GM10266 (cell line): ENCODE measurements at regions not wholly inside any gene's neighbourhood (a gene's known extent, or its start where the extent isn't known, plus 50 kb on each side); places are given as distances from the start of the nearest gene placed in this dataset.

Experiments used
- DNase-seq: peaks from one replicate; pipeline ENCODE4 v3.0.0; 2012; ENCODE audit errors: extremely low spot score
- CTCF ChIP-seq: IDR thresholded peaks from 2 replicates; pipeline ENCODE4 v1.5.1; 2012; ENCODE audit warnings: mild to moderate bottlenecking, low read depth; ENCODE audit not compliant: control insufficient read depth, insufficient read depth; ENCODE audit errors: missing control alignments

DNA sequence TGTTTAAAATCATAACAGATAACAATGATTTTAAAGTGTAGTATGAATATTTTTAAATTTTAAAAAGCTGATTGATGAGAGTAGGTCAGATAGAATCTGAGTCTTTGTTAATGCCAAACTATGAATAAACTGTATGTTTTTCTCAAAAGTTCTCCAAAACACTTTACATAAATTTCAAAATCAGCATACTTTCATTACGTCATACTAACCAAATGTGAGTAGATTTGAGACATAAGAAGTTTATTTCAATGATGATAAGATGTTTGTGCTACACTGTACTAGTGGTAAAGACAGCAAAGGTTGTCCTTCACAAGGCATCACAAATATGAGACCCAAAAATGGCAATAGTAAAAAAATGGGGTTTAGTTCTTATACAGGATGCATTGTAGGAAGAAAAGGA is 1342.9 kb downstream of the SI start:
- DNase-seq: no peak
- no peak for TF ChIP-seq CTCF

- DNase-seq: no peak
- no peak for TF ChIP-seq CTCF
Measured at GRCh38 chr3:163730684-163731083, 1347.6 kb downstream of the SI start.

DNA sequence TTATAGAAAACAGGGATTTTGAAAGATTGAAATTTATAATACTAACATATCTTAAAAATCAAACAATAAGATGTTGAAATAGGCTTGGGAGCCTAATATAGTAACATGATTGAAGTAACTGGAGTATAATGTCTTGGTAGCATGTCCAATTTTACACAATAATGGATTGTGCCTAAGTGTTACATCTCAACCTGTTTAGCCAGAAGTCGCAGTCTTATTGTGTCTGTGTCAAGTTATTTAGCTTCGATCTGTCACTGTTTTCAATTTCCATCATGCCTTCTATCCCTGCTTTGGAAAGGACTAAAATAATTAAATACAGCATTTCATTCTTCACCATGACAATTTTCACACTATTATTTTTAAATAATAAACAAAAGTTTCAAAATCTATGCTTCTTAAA is 1352.2 kb downstream of the SI start:
- DNase-seq: no peak
- no peak for TF ChIP-seq CTCF

DNA sequence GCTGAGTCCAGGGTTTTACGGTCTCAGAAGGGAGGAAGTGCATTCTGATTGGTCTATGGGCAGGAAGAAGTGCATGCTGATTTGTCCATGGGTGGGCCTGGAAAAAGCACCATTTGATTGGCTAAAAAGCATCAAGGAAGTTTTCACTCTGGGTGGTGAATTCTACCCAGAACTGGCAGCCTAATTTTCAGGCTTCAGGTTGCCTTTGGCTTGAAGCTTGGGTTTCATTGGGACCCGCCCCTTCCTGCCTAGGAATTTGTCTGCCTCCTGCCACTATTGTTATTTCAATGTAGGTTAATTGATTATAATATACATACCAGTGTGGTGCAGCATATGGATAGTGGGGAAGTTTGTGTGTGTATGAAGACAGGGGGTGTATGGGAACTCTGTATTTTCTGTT is 1355.9 kb downstream of the SI start:
- DNase-seq: no peak
- TF ChIP-seq CTCF: no peak

DNA sequence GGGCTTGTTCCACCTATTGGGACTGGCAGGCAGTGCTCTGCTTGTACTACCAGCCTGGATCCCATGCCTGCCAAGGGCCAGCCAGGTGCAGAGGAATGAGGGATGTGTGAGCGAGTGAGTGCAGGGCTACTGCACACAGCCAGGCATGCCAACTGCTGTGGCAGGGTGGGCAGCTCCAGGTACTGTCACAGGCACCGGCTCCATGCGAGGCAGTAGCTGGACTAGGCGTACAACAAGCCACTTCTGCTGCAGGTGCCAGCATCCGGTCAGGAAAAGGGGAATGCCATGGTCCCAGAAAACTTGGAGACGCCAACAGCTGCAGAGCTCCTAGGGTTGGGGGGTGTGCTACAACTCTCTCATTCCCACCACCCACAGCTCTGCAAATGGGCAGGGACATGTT is 1356.7 kb downstream of the SI start:
- DNase-seq: no peak
- no peak for TF ChIP-seq CTCF

DNA sequence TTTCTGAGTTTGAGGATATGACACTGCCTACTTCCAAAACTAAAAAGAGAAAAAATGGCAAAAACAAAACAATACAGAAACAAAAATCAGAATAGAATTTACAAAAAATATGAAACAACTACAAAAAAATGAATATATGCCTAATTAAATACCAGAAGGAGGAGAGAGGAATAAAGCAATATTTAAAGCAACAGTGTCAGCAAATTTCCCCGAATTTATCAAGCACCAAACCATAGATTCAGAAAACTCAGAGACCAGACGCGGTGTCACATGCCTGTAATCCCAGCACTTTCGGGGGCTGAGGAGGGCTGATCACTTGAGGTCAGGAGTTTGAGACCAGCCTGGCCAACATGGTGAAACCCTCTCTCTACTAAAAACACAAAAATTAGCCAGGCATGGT is 1360.9 kb downstream of the SI start:
- TF ChIP-seq CTCF: no peak
- no peak for DNase-seq

- no peak for DNase-seq
- no peak for TF ChIP-seq CTCF
Measured at GRCh38 chr3:163708428-163708827, 1369.9 kb downstream of the SI start.
